Astrocyte of the cerebellum (primary cell): ENCODE measurements at regions not wholly inside any gene's neighbourhood (a gene's known extent, or its start where the extent isn't known, plus 50 kb on each side); places are given as distances from the start of the nearest gene placed in this dataset.

Source experiments
- DNase-seq: peaks from one replicate; pipeline ENCODE4 v3.0.0-alpha.2; 2011; ENCODE audit warnings: low read depth
- H3K4me3 ChIP-seq: 2 replicates; pipeline ENCODE4 v1.5.1; 2011; ENCODE audit warnings: mild to moderate bottlenecking, low read depth, low read length, moderate library complexity
- CTCF ChIP-seq: IDR thresholded peaks from 2 replicates; pipeline ENCODE4 v1.5.1; 2012; ENCODE audit warnings: low read length, low read depth, moderate library complexity, mild to moderate bottlenecking; ENCODE audit errors: missing control alignments
- in situ Hi-C: cut with HindIII; loops from 2 replicates; pipeline ENCODE4 v1.10.0; 2017; ENCODE audit warnings: low sequenced_read_pairs

DNA sequence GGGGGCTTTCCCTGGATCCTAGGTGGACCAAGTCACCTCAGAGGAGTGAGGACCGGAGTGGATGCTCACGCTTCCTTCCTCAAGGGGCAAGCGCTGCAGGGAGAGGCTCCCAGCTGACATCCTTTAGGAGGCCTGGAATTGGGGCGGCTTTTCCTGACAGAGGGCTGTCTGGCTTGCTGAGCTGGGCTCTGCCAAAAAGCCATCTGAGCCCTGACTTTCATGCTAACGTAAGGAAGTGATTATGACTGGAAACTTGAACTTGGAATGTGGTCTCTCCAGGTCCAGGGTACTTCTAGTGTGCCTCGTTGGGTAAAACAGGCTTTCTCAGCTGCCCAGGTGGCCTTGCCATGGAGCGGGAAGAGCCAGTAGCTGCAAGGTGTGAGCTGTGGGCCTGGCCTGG lies 268.3 kb upstream of the SPRED2 start:
- TF ChIP-seq CTCF, result no peak
- in situ Hi-C loops, result no loop called here
- no peak overlapping the region for H3K4me3 ChIP-seq
- no peak for DNase-seq

DNA sequence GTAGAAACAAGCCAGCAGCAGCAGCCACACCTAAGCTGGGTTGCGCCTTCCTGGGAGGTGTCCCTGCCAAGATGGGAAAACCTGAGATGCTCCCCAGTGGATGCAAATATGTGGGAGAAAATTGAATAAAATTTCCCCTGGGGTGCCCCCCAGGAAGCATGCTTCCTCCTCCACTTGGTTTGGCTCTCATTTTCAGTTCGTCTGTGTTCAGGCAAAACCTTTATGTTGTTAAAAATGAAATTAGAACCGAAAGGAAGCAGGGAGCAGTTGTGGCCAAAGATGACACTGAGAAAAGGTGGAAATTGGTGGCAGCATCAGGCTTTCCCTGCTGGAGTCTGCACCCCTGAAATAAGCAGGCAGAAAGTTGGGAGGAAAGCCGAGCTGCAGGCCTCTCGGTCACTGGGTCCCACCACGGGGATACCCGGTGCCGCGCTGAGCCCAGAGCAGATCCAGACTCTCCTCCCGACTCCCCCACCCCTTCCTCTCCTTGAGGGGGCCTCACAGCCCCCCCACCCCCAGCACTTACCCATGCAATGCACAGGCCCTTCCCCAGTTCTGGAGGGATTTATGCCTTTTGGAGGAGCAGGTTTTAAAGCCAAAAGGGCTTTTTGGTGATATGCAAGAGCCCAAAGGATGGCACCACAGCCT lies 267.7 kb upstream of the SPRED2 start:
- in situ Hi-C loops, result no loop called here
- no peak for TF ChIP-seq CTCF
- DNase-seq, result no peak
- no peak overlapping the region for H3K4me3 ChIP-seq

DNA sequence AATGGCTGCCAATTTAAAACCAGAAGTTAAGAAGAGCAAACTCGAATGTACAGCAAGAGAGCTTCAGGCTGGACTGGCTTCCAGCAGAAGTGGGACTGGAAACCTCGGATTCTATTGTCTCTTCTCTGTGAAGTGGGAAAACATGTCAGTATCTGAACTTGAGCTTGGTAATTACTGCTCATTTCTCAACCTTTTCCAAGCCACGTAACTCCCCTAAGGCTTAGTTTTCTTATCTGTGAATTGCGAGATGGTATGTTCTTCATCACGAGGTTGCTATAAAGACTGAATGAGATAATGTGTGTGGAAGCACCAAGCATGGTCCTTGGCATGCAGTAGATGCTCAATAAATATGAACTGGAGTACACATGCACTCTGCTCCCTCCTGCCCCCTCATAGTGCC lies 259.4 kb upstream of the SPRED2 start:
- no peak for TF ChIP-seq CTCF
- in situ Hi-C loops, result no loop called here
- no peak for DNase-seq
- no peak overlapping the region for H3K4me3 ChIP-seq

- DNase-seq, result no peak
- H3K4me3 ChIP-seq, result no peak overlapping the region
- TF ChIP-seq CTCF, result no peak
- in situ Hi-C loops, result no loop called here
Observed at GRCh38 chr2:65688141-65688886, 255.9 kb upstream of the SPRED2 start.

DNA sequence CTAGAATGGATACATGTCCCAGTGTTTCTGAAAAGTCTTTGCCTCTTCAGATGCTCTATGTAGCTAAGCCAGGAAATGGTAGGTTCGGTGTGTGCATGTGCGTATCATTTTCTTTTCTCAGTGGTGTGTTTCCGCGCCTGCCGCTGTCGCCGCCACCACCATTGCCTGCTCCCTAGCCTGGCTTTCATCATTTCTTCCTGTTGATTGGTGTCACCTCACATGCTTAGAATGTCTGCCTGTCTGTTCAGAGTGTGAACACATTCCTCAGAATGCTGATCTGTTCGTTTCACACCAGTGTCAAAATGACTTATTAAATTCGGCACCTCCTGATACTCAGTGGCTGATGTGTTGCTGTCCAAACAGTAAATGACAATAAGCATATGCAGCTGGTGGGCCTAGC lies 255.2 kb upstream of the SPRED2 start:
- no peak for DNase-seq
- in situ Hi-C loops, result no loop called here

GRCh38 chr2:65686928-65687521 lies 254.6 kb upstream of the SPRED2 start:
- TF ChIP-seq CTCF, result no peak
- in situ Hi-C loops, result no loop called here

More for the DNA sequence above, 255.2 kb upstream of the SPRED2 start:
- TF ChIP-seq CTCF, result no peak
- no peak overlapping the region for H3K4me3 ChIP-seq

More at GRCh38 chr2:65686928-65687521, 254.6 kb upstream of the SPRED2 start:
- DNase-seq, result no peak
- no peak overlapping the region for H3K4me3 ChIP-seq
